SU-DHL-6 (cell line): ENCODE measurements at regions not wholly inside any gene's neighbourhood (a gene's known extent, or its start where the extent isn't known, plus 50 kb on each side); places are given as distances from the start of the nearest gene placed in this dataset.

Experiments used
- H2AFZ ChIP-seq: fragments of 200-600 bp; sonication (generic); 2 replicates; pipeline ENCODE4 v1.6.1; 2014; ENCODE audit warnings: low read depth, mild to moderate bottlenecking, moderate library complexity, mixed read lengths, antibody characterized with exemption, low read length; ENCODE audit not compliant: severe bottlenecking
- H3F3A ChIP-seq: fragments of 200-600 bp; shearing (Covaris generic); 2 replicates; pipeline ENCODE4 v1.6.0; 2016; ENCODE audit warnings: antibody characterized with exemption, mild to moderate bottlenecking; ENCODE audit not compliant: insufficient read depth
- H3K27ac ChIP-seq: fragments of 200-600 bp; sonication (generic); 2 replicates; pipeline ENCODE4 v1.5.1; 2016; ENCODE audit warnings: low read depth, mild to moderate bottlenecking, low read length, moderate library complexity, mixed read lengths
- H3K27me3 ChIP-seq: fragments of 200-600 bp; sonication (generic), shearing (Covaris generic); 2 replicates; pipeline ENCODE4 v1.6.0; 2014; ENCODE audit warnings: mild to moderate bottlenecking, low read length
- H3K36me3 ChIP-seq: fragments of 200-600 bp; sonication (generic); 2 replicates; pipeline ENCODE4 v1.6.1; 2014; ENCODE audit warnings: mild to moderate bottlenecking, low read length, mixed read lengths
- H3K4me2 ChIP-seq: fragments of 300-600, 200-600 bp; shearing (Covaris generic), sonication (generic); 2 replicates; pipeline ENCODE4 v1.6.0; 2014; ENCODE audit warnings: low read length, low read depth, mild to moderate bottlenecking; ENCODE audit not compliant: poor library complexity, severe bottlenecking
- H3K4me3 ChIP-seq: fragments of 200-600 bp; sonication (generic); 2 replicates; pipeline ENCODE4 v1.5.1; 2014; ENCODE audit warnings: antibody characterized with exemption, low read length, mild to moderate bottlenecking, mixed read lengths; ENCODE audit not compliant: insufficient read depth, poor library complexity, severe bottlenecking
- H3K79me2 ChIP-seq: fragments of 200-600 bp; sonication (generic); 2 replicates; pipeline ENCODE4 v1.6.1; 2014; ENCODE audit warnings: mild to moderate bottlenecking, low read length, moderate library complexity; ENCODE audit not compliant: insufficient read depth
- H3K9ac ChIP-seq: fragments of 200-600 bp; sonication (generic); 2 replicates; pipeline ENCODE4 v1.7.0; 2014; ENCODE audit warnings: mild to moderate bottlenecking, low read length
- H3K9me2 ChIP-seq: fragments of 200-600 bp; sonication (generic); replicated peaks from 2 replicates; pipeline ENCODE4 v1.6.1; 2014; ENCODE audit warnings: low read length; ENCODE audit not compliant: insufficient read depth
- H3K9me3 ChIP-seq: fragments of 200-600 bp; sonication (generic); 2 replicates; pipeline ENCODE4 v1.6.1; 2014; ENCODE audit warnings: low read length, mixed read lengths; ENCODE audit not compliant: insufficient read depth
- H4K20me1 ChIP-seq: fragments of 200-600 bp; sonication (generic); 2 replicates; pipeline ENCODE4 v1.6.1; 2014; ENCODE audit warnings: low read depth, mild to moderate bottlenecking, antibody characterized with exemption, low read length, moderate library complexity, mixed read lengths
- EZH2phosphoT487 ChIP-seq: fragments of 200-600 bp; sonication (generic), shearing (Covaris generic); conservative IDR thresholded peaks from 2 replicates; pipeline ENCODE4 v1.6.1; 2018; ENCODE audit warnings: mild to moderate bottlenecking, antibody characterized with exemption, low read length, moderate library complexity, mixed read lengths
- TF ChIP-seq, protein P1 (sequence below): fragments of 200-600 bp; sonication (generic); IDR thresholded peaks from one replicate; pipeline ENCODE4 v1.5.1; 2017; ENCODE audit warnings: antibody characterized with exemption, mild to moderate bottlenecking, low read length, moderate library complexity; ENCODE audit not compliant: insufficient read depth, poor library complexity, severe bottlenecking

DNA sequence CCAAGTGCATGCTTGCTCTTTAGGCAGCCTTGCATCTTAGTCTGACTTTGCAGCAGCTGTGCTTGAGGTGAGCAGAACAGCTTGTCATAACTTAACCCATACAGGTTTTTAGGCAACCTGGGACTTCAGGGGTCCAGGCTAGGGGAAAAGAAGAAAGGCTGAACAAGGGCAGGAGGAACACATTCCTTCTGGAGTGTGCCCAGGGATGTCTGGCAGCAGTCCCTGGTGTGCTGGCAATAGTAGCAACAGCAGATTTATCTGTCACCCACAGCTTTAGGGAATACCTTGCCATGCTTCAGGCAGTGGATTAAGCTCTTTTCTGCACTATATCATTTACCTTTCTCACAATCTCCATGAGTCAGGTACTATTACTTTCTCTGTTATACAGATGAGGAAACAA lies 513.0 kb downstream of the RAB38 start:
- H3K9ac ChIP-seq = no peak overlapping the region
- no peaks in the 10 kb centered on the region for H3K36me3 ChIP-seq
- no peaks in the 10 kb centered on the region for H3K9me2 ChIP-seq
- no peaks in the 10 kb centered on the region for H4K20me1 ChIP-seq
- no peaks in the 10 kb centered on the region for H3K79me2 ChIP-seq
- no peak overlapping the region for H3K4me2 ChIP-seq
- H3K27me3 ChIP-seq = no peaks in the 10 kb centered on the region
- H3K9me3 ChIP-seq = no peaks in the 10 kb centered on the region
- TF ChIP-seq, protein P1, sequence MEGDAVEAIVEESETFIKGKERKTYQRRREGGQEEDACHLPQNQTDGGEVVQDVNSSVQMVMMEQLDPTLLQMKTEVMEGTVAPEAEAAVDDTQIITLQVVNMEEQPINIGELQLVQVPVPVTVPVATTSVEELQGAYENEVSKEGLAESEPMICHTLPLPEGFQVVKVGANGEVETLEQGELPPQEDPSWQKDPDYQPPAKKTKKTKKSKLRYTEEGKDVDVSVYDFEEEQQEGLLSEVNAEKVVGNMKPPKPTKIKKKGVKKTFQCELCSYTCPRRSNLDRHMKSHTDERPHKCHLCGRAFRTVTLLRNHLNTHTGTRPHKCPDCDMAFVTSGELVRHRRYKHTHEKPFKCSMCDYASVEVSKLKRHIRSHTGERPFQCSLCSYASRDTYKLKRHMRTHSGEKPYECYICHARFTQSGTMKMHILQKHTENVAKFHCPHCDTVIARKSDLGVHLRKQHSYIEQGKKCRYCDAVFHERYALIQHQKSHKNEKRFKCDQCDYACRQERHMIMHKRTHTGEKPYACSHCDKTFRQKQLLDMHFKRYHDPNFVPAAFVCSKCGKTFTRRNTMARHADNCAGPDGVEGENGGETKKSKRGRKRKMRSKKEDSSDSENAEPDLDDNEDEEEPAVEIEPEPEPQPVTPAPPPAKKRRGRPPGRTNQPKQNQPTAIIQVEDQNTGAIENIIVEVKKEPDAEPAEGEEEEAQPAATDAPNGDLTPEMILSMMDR = no peak
- no peak for TF ChIP-seq EZH2phosphoT487
- no peak overlapping the region for H3K27ac ChIP-seq
- no peak overlapping the region for H2AFZ ChIP-seq
- H3K4me3 ChIP-seq = no peak overlapping the region
- H3F3A ChIP-seq = no peaks in the 10 kb centered on the region

GRCh38 chr11:87660926-87661660 lies 514.1 kb downstream of the RAB38 start:
- Histone ChIP-seq H3K36me3 (no peaks in the 10 kb centered on the region), H3K9me2 (no peaks in the 10 kb centered on the region), H3K27ac (no peak overlapping the region), H3K27me3 (no peaks in the 10 kb centered on the region), H3F3A (no peaks in the 10 kb centered on the region), H3K4me3 (no peak overlapping the region), H3K9me3 (no peaks in the 10 kb centered on the region), H3K79me2 (no peaks in the 10 kb centered on the region), H3K9ac (no peak overlapping the region), H3K4me2 (no peak overlapping the region), H4K20me1 (no peaks in the 10 kb centered on the region), H2AFZ (no peak overlapping the region)
- no peak for TF ChIP-seq EZH2phosphoT487
- TF ChIP-seq, protein P1 = no peak

GRCh38 chr11:87659807-87660206 lies 515.4 kb downstream of the RAB38 start:
- Histone ChIP-seq H3K27me3 (no peaks in the 10 kb centered on the region), H3K79me2 (no peaks in the 10 kb centered on the region)
- no peak for TF ChIP-seq EZH2phosphoT487
- TF ChIP-seq, protein P1 = no peak

More at GRCh38 chr11:87659807-87660206, 515.4 kb downstream of the RAB38 start:
- Histone ChIP-seq H3K4me2 (no peak overlapping the region), H3K36me3 (no peaks in the 10 kb centered on the region), H3F3A (no peaks in the 10 kb centered on the region), H3K9me2 (no peaks in the 10 kb centered on the region), H3K9me3 (no peaks in the 10 kb centered on the region), H4K20me1 (no peaks in the 10 kb centered on the region), H3K27ac (no peak overlapping the region), H2AFZ (no peak overlapping the region), H3K9ac (no peak overlapping the region), H3K4me3 (no peak overlapping the region)
